GM23338 (cell line): ENCODE measurements at regions not wholly inside any gene's neighbourhood (a gene's known extent, or its start where the extent isn't known, plus 50 kb on each side); places are given as distances from the start of the nearest gene placed in this dataset.

Source experiments
- ATAC-seq: fragments of 200-7000 bp; cut with Tn5 transposase; 3 replicates; pipeline ENCODE4 v1.9.1; 2020
- DNase-seq: peaks from one replicate; pipeline ENCODE4 v3.0.0-alpha.2; 2015; ENCODE audit warnings: low spot score
- H2AFZ ChIP-seq: fragments of 200-600 bp; sonication (generic); 2 replicates; pipeline ENCODE4 v1.8.0; 2016; ENCODE audit warnings: antibody characterized with exemption, mild to moderate bottlenecking, moderate library complexity
- H3F3A ChIP-seq: fragments of 200-600 bp; sonication (generic); replicated peaks from 2 replicates; pipeline ENCODE4 v1.8.0; 2017; ENCODE audit warnings: antibody characterized with exemption, mixed run types, low read depth
- H3K27ac ChIP-seq: fragments of 200-600 bp; sonication (generic); 2 replicates; pipeline ENCODE4 v1.6.1; 2016; ENCODE audit warnings: low read depth
- H3K27me3 ChIP-seq: fragments of 200-600 bp; sonication (generic); 2 replicates; pipeline ENCODE4 v1.8.0; 2016; ENCODE audit warnings: mild to moderate bottlenecking, mixed run types, moderate library complexity; ENCODE audit not compliant: insufficient read depth
- H3K36me3 ChIP-seq: fragments of 200-600 bp; sonication (generic); 2 replicates; pipeline ENCODE4 v1.8.0; 2016; ENCODE audit warnings: mild to moderate bottlenecking; ENCODE audit not compliant: insufficient read depth
- H3K4me1 ChIP-seq: fragments of 200-600 bp; sonication (generic); 2 replicates; pipeline ENCODE4 v1.8.0; 2016; ENCODE audit warnings: mild to moderate bottlenecking, moderate library complexity; ENCODE audit not compliant: insufficient read depth
- H3K4me2 ChIP-seq: fragments of 200-600 bp; sonication (generic); 2 replicates; pipeline ENCODE4 v1.7.1; 2017; ENCODE audit warnings: mixed run types
- H3K4me3 ChIP-seq: fragments of 200-600 bp; sonication (generic); 2 replicates; pipeline ENCODE4 v1.6.1; 2016; ENCODE audit warnings: mixed run types
- H3K79me2 ChIP-seq: fragments of 200-600 bp; sonication (generic); replicated peaks from 2 replicates; pipeline ENCODE4 v1.8.0; 2017; ENCODE audit warnings: mild to moderate bottlenecking; ENCODE audit not compliant: insufficient read depth
- H3K9me2 ChIP-seq: fragments of 200-600 bp; sonication (generic); 2 replicates; pipeline ENCODE4 v1.8.0; 2017; ENCODE audit not compliant: insufficient read depth
- H4K20me1 ChIP-seq: fragments of 200-600 bp; sonication (generic); replicated peaks from 2 replicates; pipeline ENCODE4 v1.8.0; 2017; ENCODE audit warnings: mild to moderate bottlenecking; ENCODE audit not compliant: insufficient read depth
- H3K27ac Mint-ChIP-seq: 2 replicates; pipeline ENCODE4 v1.8.0; 2020; ENCODE audit warnings: inconsistent platforms, mild to moderate bottlenecking, moderate library complexity, mixed read lengths
- H3K27me3 Mint-ChIP-seq: 3 replicates; pipeline ENCODE4 v1.8.0; 2022; ENCODE audit warnings: low read depth, mild to moderate bottlenecking, moderate library complexity, mixed read lengths, inconsistent platforms; ENCODE audit not compliant: insufficient read depth, poor library complexity
- H3K36me3 Mint-ChIP-seq: 3 replicates; pipeline ENCODE4 v1.8.0; 2021; ENCODE audit warnings: low read depth, mild to moderate bottlenecking, inconsistent platforms, moderate library complexity, mixed read lengths
- H3K4me1 Mint-ChIP-seq: 3 replicates; pipeline ENCODE4 v1.8.0; 2020; ENCODE audit warnings: mild to moderate bottlenecking, inconsistent platforms, mixed read lengths
- H3K4me3 Mint-ChIP-seq: 3 replicates; pipeline ENCODE4 v1.8.0; 2021; ENCODE audit warnings: moderate library complexity, mild to moderate bottlenecking, inconsistent platforms, mixed read lengths
- H3K9me3 Mint-ChIP-seq: 3 replicates; pipeline ENCODE4 v1.8.0; 2020; ENCODE audit warnings: moderate library complexity, mild to moderate bottlenecking, inconsistent platforms, mixed read lengths
- ETS1 ChIP-seq: IDR thresholded peaks from 2 replicates; pipeline ENCODE4 v1.6.1; 2016; ENCODE audit warnings: antibody characterized with exemption
- EZH2 ChIP-seq: fragments of 200-600 bp; sonication (generic); IDR thresholded peaks from one replicate; pipeline ENCODE4 v1.8.0; 2017; ENCODE audit warnings: antibody characterized with exemption, mild to moderate bottlenecking, low read depth; ENCODE audit not compliant: unreplicated experiment
- EZH2phosphoT487 ChIP-seq: fragments of 200-600 bp; sonication (generic); IDR thresholded peaks from one replicate; pipeline ENCODE4 v1.8.1; 2018; ENCODE audit warnings: antibody characterized with exemption; ENCODE audit not compliant: unreplicated experiment
- JUNB ChIP-seq: IDR thresholded peaks from one replicate; pipeline ENCODE4 v1.6.1; 2016; ENCODE audit warnings: antibody characterized with exemption; ENCODE audit not compliant: unreplicated experiment
- ZNF114 ChIP-seq: fragments of 250-450 bp; sonication (Bioruptor Pico); IDR thresholded peaks from 2 replicates; pipeline ENCODE4 v1.5.0; 2020; ENCODE audit warnings: mild to moderate bottlenecking, moderate library complexity
- ZNF462 ChIP-seq: fragments of 250-450 bp; sonication (Bioruptor Pico); IDR thresholded peaks from 2 replicates; pipeline ENCODE4 v1.5.0; 2020; ENCODE audit warnings: mild to moderate bottlenecking, moderate library complexity

- no peak for TF ChIP-seq ZNF462 (CRISPR knock-in tag)
- no peak for TF ChIP-seq JUNB
Measured at GRCh38 chrX:74216421-74216820, 87.6 kb upstream of the ZCCHC13 start (continued).

- H2AFZ ChIP-seq = no peak overlapping the region
- peaks cover 3% of the 10 kb centered on the region; the same call in 1 of the 2 replicates for H3K79me2 ChIP-seq
- DNase-seq (no peak), ATAC-seq (no peak)
- no peaks in the 10 kb centered on the region for H3K9me2 ChIP-seq
- no peak overlapping the region for H3K27ac ChIP-seq
- no peaks in the 10 kb centered on the region for H3F3A ChIP-seq
- Mint-ChIP-seq H3K27me3 (no peaks in the 10 kb centered on the region), H3K4me1 (peaks cover 4% of the 10 kb centered on the region), H3K36me3 (peaks cover 68% of the 10 kb centered on the region), H3K27ac (no peak overlapping the region), H3K9me3 (no peaks in the 10 kb centered on the region; the same call in 1 of the 3 replicates), H3K4me3 (no peak overlapping the region)
- no peaks in the 10 kb centered on the region for H3K36me3 ChIP-seq
- H3K4me3 ChIP-seq = no peak overlapping the region
- no peaks in the 10 kb centered on the region for H3K27me3 ChIP-seq
- H4K20me1 ChIP-seq = no peaks in the 10 kb centered on the region; the same call in 1 of the 2 replicates
- no peak overlapping the region for H3K4me2 ChIP-seq
- H3K4me1 ChIP-seq = peaks cover 10% of the 10 kb centered on the region; the same call in 1 of the 2 replicates
- no peak for TF ChIP-seq EZH2phosphoT487
- no peak for TF ChIP-seq EZH2
- no peak for TF ChIP-seq ZNF114 (CRISPR knock-in tag)
- TF ChIP-seq ZNF462 (CRISPR knock-in tag) = no peak
- TF ChIP-seq ETS1 = no peak
- TF ChIP-seq JUNB = no peak
Measured at GRCh38 chrX:74211911-74212310, 92.1 kb upstream of the ZCCHC13 start.
